T-helper 9 cell (primary cell): ENCODE measurements at regions not wholly inside any gene's neighbourhood (a gene's known extent, or its start where the extent isn't known, plus 50 kb on each side); places are given as distances from the start of the nearest gene placed in this dataset.
"Not testable (repeated sequence)": the region's sequence is repeated elsewhere in the genome, so short reads cannot be mapped to it uniquely, and the experiment has no call there.

Experiments
- DNase-seq: peaks from one replicate; pipeline ENCODE4 v3.0.0-alpha.2; 2020

- not testable (repeated sequence) for DNase-seq
These were observed 64.8 kb downstream of the B4GALT7 start for GRCh38 chr5:177664737-177665136.

GRCh38 chr5:177665172-177665571, 65.2 kb downstream of the B4GALT7 start:
- not testable (repeated sequence) for DNase-seq

GRCh38 chr5:177665960-177666359, 66.0 kb downstream of the B4GALT7 start:
- not testable (repeated sequence) for DNase-seq

- not testable (repeated sequence) for DNase-seq
These were observed 71.3 kb downstream of the B4GALT7 start for GRCh38 chr5:177671035-177671754.

GRCh38 chr5:177671755-177672690, 72.1 kb downstream of the B4GALT7 start:
- peak; percentile 66 for DNase-seq
